ENCODE measurements at regions not wholly inside any gene's neighbourhood (a gene's known extent, or its start where the extent isn't known, plus 50 kb on each side); places are given as distances from the start of the nearest gene placed in this dataset.

DNA sequence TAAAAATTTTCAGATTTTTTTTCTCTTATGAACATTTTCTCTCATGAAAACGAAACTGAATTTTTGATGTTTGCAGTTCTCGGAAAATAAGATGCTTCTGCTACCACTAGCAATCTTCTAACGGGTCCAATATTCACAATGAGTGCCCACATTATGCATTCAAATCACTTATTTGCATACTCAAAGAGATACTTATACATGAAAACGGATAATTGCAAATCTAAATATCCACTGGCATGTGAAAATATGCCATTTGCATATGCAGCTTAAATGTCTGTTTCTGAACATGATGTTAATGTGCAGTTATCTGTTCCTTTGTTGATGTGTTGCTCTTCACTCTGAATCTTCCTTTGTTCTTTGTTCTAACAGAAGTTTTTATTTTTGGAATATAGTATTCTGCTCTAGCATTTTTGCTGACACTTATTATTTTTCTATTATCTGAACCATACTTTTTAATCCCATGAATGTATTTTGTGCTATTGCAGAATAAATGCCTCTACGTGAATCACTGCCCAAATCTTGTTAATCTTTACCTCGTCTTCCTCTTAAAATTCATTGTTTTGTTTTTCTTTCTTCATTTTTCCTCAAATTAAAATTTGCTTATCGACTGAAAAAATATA lies 259.4 kb upstream of the BRINP3 start:
- TF ChIP-seq, protein P1, sequence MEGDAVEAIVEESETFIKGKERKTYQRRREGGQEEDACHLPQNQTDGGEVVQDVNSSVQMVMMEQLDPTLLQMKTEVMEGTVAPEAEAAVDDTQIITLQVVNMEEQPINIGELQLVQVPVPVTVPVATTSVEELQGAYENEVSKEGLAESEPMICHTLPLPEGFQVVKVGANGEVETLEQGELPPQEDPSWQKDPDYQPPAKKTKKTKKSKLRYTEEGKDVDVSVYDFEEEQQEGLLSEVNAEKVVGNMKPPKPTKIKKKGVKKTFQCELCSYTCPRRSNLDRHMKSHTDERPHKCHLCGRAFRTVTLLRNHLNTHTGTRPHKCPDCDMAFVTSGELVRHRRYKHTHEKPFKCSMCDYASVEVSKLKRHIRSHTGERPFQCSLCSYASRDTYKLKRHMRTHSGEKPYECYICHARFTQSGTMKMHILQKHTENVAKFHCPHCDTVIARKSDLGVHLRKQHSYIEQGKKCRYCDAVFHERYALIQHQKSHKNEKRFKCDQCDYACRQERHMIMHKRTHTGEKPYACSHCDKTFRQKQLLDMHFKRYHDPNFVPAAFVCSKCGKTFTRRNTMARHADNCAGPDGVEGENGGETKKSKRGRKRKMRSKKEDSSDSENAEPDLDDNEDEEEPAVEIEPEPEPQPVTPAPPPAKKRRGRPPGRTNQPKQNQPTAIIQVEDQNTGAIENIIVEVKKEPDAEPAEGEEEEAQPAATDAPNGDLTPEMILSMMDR (IDR thresholded peaks at IDR 0.05 in 8 of 11, conservative IDR thresholded peaks at IDR 0.05 in 3 of 11), result no peak
- TF ChIP-seq POLR2AphosphoS5 (IDR thresholded peaks at IDR 0.05) (no peak), POLR2A (IDR thresholded peaks at IDR 0.05) (no peak)
